K562 (cell line): ENCODE measurements at regions not wholly inside any gene's neighbourhood (a gene's known extent, or its start where the extent isn't known, plus 50 kb on each side); places are given as distances from the start of the nearest gene placed in this dataset.

Experiments used
- EZH2 ChIP-seq: IDR thresholded peaks from 2 replicates; pipeline ENCODE4 v1.6.1; 2012; ENCODE audit warnings: low read depth, mild to moderate bottlenecking, inconsistent platforms, low read length, borderline replicate concordance
- MED1 ChIP-seq: sonication (generic); formaldehyde crosslinking; IDR thresholded peaks from 2 replicates; pipeline ENCODE4 v1.8.1; 2023; ENCODE audit warnings: missing genetic modification reagents, borderline replicate concordance
- MEIS2 ChIP-seq: fragments of 450-650 bp; IDR thresholded peaks from 2 replicates; pipeline ENCODE4 v1.6.1; 2014; ENCODE audit warnings: mild to moderate bottlenecking; ENCODE audit not compliant: partially characterized antibody
- POLR2A ChIP-seq: fragments of 450-650 bp; conservative IDR thresholded peaks from 2 replicates; pipeline ENCODE4 v1.6.1; 2016
- RAD21 ChIP-seq, 2 experiments: fragments of 250-450 bp in 1 of 2; fragments of 450-650 bp in 1 of 2; sonication (Bioruptor Pico) in 1 of 2; formaldehyde crosslinking in 1 of 2; IDR thresholded peaks in 1 of 2; conservative IDR thresholded peaks in 1 of 2; 2 replicates each; pipeline versions ENCODE4 v1.4.0 to v1.8.0; 2020 to 2022; ENCODE audit warnings: mild to moderate bottlenecking in 2 of 2, moderate library complexity in 1 of 2
- SP2 ChIP-seq: IDR thresholded peaks from 2 replicates; pipeline ENCODE4 v1.6.1; 2011; ENCODE audit warnings: mild to moderate bottlenecking, low read depth, low read length, moderate library complexity; ENCODE audit not compliant: poor library complexity, severe bottlenecking; ENCODE audit errors: extremely low read depth
- ZFX ChIP-seq: sonication (generic); formaldehyde crosslinking; IDR thresholded peaks from 2 replicates; pipeline ENCODE4 v1.8.0; 2022; ENCODE audit warnings: mild to moderate bottlenecking, missing genetic modification reagents, moderate library complexity
- ZNF354B ChIP-seq: fragments of 250-450 bp; sonication (Bioruptor Pico); IDR thresholded peaks from 2 replicates; pipeline ENCODE4 v1.4.0; 2020
- TF ChIP-seq, protein P1 (sequence below), 3 experiments: IDR thresholded peaks in 2 of 3; conservative IDR thresholded peaks in 1 of 3; 2 replicates each; pipeline ENCODE4 v1.5.1; 2011 to 2012; ENCODE audit warnings: low read length in 3 of 3, mild to moderate bottlenecking in 3 of 3, control low read depth in 2 of 3, improper control_type of control experiment in 1 of 3, inconsistent platforms in 1 of 3, low read depth in 1 of 3, mixed read lengths in 1 of 3, moderate library complexity in 1 of 3; ENCODE audit not compliant: insufficient read depth in 2 of 3
- TF ChIP-seq, protein P2 (sequence below), 2 experiments: IDR thresholded peaks; 2 replicates each; pipeline ENCODE4 v1.6.1; 2011; ENCODE audit warnings: borderline replicate concordance in 1 of 2, control low read depth in 1 of 2, low read depth in 1 of 2, low read length in 1 of 2, mild to moderate bottlenecking in 1 of 2, mixed read lengths in 1 of 2, moderate library complexity in 1 of 2; ENCODE audit not compliant: insufficient read depth in 1 of 2, insufficient read length in 1 of 2, poor library complexity in 1 of 2, severe bottlenecking in 1 of 2; ENCODE audit errors: extremely low read depth in 1 of 2
- TF ChIP-seq, protein P3 (sequence below): fragments of 250-450 bp; sonication (Bioruptor Pico); IDR thresholded peaks from 2 replicates; pipeline ENCODE4 v1.4.0; 2020; ENCODE audit warnings: mild to moderate bottlenecking, moderate library complexity
- TF ChIP-seq, protein P4 (sequence below), 2 experiments: fragments of 450-650 bp in 1 of 2; sonication (generic) in 1 of 2; formaldehyde crosslinking; conservative IDR thresholded peaks; 2 replicates each; pipeline versions ENCODE4 v1.4.0 to v1.8.1; 2020 to 2022; ENCODE audit warnings: mild to moderate bottlenecking in 1 of 2, missing genetic modification reagents in 1 of 2
- TF ChIP-seq, protein P5 (sequence below): sonication (generic); formaldehyde crosslinking; IDR thresholded peaks from 2 replicates; pipeline ENCODE4 v1.8.0; 2022; ENCODE audit warnings: mild to moderate bottlenecking, missing genetic modification reagents, borderline replicate concordance
- TF ChIP-seq, protein P6 (sequence below): sonication (generic); formaldehyde crosslinking; IDR thresholded peaks from 2 replicates; pipeline ENCODE4 v1.9.0; 2022; ENCODE audit warnings: mild to moderate bottlenecking, missing genetic modification reagents

DNA sequence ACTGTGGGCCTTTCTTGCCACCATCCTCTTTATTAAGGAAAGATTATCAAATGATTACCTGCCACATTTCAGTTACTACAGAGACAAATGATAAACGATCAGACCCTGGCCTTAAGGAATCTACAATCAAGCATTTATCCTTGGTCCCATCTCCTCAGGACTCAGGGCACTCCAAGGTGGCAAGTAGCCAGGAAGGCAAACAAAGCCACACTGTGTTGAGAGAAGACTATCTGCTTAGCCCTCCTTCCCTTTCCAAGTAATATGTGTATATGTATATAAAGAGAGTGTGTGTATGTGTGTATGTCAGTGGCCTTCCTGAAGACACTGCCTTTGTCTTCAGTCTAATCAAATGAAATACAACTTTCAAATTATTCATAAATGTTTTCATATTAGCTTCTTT is 490.1 kb upstream of the ATP11B start:
- TF ChIP-seq SP2 = no peak
- TF ChIP-seq, protein P1, sequence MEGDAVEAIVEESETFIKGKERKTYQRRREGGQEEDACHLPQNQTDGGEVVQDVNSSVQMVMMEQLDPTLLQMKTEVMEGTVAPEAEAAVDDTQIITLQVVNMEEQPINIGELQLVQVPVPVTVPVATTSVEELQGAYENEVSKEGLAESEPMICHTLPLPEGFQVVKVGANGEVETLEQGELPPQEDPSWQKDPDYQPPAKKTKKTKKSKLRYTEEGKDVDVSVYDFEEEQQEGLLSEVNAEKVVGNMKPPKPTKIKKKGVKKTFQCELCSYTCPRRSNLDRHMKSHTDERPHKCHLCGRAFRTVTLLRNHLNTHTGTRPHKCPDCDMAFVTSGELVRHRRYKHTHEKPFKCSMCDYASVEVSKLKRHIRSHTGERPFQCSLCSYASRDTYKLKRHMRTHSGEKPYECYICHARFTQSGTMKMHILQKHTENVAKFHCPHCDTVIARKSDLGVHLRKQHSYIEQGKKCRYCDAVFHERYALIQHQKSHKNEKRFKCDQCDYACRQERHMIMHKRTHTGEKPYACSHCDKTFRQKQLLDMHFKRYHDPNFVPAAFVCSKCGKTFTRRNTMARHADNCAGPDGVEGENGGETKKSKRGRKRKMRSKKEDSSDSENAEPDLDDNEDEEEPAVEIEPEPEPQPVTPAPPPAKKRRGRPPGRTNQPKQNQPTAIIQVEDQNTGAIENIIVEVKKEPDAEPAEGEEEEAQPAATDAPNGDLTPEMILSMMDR (IDR thresholded peaks at IDR 0.05 in 2 of 3, conservative IDR thresholded peaks at IDR 0.05 in 1 of 3; ENCODE audit: insufficient read depth in 2 of 3, low read depth in 1 of 3, low read length in 3 of 3) = no peak
- TF ChIP-seq EZH2 = no peak
- no peak for TF ChIP-seq RAD21 (CRISPR knock-in tag; conservative IDR thresholded peaks at IDR 0.05 in 1 of 2, IDR thresholded peaks at IDR 0.05 in 1 of 2)
- TF ChIP-seq, protein P2, sequence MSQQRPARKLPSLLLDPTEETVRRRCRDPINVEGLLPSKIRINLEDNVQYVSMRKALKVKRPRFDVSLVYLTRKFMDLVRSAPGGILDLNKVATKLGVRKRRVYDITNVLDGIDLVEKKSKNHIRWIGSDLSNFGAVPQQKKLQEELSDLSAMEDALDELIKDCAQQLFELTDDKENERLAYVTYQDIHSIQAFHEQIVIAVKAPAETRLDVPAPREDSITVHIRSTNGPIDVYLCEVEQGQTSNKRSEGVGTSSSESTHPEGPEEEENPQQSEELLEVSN (IDR thresholded peaks at IDR 0.05; ENCODE audit: borderline replicate concordance in 1 of 2, extremely low read depth in 1 of 2, insufficient read depth in 1 of 2, insufficient read length in 1 of 2, low read depth in 1 of 2, low read length in 1 of 2, poor library complexity in 1 of 2, severe bottlenecking in 1 of 2) = no peak
- TF ChIP-seq POLR2A = no peak
- TF ChIP-seq, protein P3, sequence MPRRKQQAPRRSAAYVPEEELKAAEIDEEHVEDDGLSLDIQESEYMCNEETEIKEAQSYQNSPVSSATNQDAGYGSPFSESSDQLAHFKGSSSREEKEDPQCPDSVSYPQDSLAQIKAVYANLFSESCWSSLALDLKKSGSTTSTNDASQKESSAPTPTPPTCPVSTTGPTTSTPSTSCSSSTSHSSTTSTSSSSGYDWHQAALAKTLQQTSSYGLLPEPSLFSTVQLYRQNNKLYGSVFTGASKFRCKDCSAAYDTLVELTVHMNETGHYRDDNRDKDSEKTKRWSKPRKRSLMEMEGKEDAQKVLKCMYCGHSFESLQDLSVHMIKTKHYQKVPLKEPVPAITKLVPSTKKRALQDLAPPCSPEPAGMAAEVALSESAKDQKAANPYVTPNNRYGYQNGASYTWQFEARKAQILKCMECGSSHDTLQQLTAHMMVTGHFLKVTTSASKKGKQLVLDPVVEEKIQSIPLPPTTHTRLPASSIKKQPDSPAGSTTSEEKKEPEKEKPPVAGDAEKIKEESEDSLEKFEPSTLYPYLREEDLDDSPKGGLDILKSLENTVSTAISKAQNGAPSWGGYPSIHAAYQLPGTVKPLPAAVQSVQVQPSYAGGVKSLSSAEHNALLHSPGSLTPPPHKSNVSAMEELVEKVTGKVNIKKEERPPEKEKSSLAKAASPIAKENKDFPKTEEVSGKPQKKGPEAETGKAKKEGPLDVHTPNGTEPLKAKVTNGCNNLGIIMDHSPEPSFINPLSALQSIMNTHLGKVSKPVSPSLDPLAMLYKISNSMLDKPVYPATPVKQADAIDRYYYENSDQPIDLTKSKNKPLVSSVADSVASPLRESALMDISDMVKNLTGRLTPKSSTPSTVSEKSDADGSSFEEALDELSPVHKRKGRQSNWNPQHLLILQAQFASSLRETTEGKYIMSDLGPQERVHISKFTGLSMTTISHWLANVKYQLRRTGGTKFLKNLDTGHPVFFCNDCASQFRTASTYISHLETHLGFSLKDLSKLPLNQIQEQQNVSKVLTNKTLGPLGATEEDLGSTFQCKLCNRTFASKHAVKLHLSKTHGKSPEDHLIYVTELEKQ (CRISPR knock-in tag) = no peak
- TF ChIP-seq, protein P4, sequence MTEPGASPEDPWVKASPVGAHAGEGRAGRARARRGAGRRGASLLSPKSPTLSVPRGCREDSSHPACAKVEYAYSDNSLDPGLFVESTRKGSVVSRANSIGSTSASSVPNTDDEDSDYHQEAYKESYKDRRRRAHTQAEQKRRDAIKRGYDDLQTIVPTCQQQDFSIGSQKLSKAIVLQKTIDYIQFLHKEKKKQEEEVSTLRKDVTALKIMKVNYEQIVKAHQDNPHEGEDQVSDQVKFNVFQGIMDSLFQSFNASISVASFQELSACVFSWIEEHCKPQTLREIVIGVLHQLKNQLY (CRISPR knock-in tag; conservative IDR thresholded peaks at IDR 0.05) = no peak
- TF ChIP-seq MED1 (CRISPR knock-in tag) = no peak
- no peak for TF ChIP-seq MEIS2
- TF ChIP-seq ZFX (CRISPR knock-in tag) = no peak
- TF ChIP-seq, protein P5, sequence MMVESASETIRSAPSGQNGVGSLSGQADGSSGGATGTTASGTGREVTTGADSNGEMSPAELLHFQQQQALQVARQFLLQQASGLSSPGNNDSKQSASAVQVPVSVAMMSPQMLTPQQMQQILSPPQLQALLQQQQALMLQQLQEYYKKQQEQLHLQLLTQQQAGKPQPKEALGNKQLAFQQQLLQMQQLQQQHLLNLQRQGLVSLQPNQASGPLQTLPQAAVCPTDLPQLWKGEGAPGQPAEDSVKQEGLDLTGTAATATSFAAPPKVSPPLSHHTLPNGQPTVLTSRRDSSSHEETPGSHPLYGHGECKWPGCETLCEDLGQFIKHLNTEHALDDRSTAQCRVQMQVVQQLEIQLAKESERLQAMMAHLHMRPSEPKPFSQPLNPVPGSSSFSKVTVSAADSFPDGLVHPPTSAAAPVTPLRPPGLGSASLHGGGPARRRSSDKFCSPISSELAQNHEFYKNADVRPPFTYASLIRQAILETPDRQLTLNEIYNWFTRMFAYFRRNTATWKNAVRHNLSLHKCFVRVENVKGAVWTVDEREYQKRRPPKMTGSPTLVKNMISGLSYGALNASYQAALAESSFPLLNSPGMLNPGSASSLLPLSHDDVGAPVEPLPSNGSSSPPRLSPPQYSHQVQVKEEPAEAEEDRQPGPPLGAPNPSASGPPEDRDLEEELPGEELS (CRISPR knock-in tag) = no peak
- TF ChIP-seq, protein P6, sequence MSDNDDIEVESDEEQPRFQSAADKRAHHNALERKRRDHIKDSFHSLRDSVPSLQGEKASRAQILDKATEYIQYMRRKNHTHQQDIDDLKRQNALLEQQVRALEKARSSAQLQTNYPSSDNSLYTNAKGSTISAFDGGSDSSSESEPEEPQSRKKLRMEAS (CRISPR knock-in tag) = no peak
- no peak for TF ChIP-seq ZNF354B
